NB4 (cell line): ENCODE measurements at regions not wholly inside any gene's neighbourhood (a gene's known extent, or its start where the extent isn't known, plus 50 kb on each side); places are given as distances from the start of the nearest gene placed in this dataset.

Experiments used
- DNase-seq: peaks from one replicate; pipeline ENCODE4 v3.0.0; 2010; ENCODE audit warnings: low read depth
- H3K4me3 ChIP-seq: one replicate; pipeline ENCODE4 v1.5.1; 2011; ENCODE audit warnings: mild to moderate bottlenecking, low read depth, low read length, moderate library complexity
- CTCF ChIP-seq: IDR thresholded peaks from one replicate; pipeline ENCODE4 v1.5.1; 2012; ENCODE audit warnings: low read depth, low read length
- MAX ChIP-seq: IDR thresholded peaks from 2 replicates; pipeline ENCODE4 v1.6.1; 2011; ENCODE audit warnings: low read depth, low read length
- MYC ChIP-seq: IDR thresholded peaks from 2 replicates; pipeline ENCODE4 v1.6.1; 2011; ENCODE audit warnings: low read depth, low read length
- POLR2A ChIP-seq: IDR thresholded peaks from 2 replicates; pipeline ENCODE4 v1.6.1; 2011; ENCODE audit warnings: mild to moderate bottlenecking; ENCODE audit not compliant: insufficient read length; ENCODE audit errors: extremely low read depth

GRCh38 chr5:154107010-154107409, 68.2 kb downstream of the MFAP3 start:
- H3K4me3 ChIP-seq, result no peak overlapping the region
- DNase-seq, result no peak
- TF ChIP-seq MYC (no peak), MAX (0 out of 2 replicates have a peak, but pooled peaks have one; percentile 9), CTCF (no peak), POLR2A (no peak)

GRCh38 chr5:154107756-154108155, 69.0 kb downstream of the MFAP3 start:
- H3K4me3 ChIP-seq, result no peak overlapping the region
- no peak for DNase-seq
- TF ChIP-seq MAX (no peak), MYC (no peak), CTCF (no peak), POLR2A (no peak)

- DNase-seq, result no peak
- TF ChIP-seq POLR2A, result no peak
- TF ChIP-seq CTCF, result no peak
- TF ChIP-seq MYC, result no peak
- no peak for TF ChIP-seq MAX
- no peak overlapping the region for H3K4me3 ChIP-seq
Measured at GRCh38 chr5:154109416-154110106, 70.8 kb downstream of the MFAP3 start.

GRCh38 chr5:154110107-154110453, 71.3 kb downstream of the MFAP3 start:
- TF ChIP-seq CTCF (no peak), POLR2A (no peak), MYC (no peak)
- DNase-seq, result no peak
- no peak overlapping the region for H3K4me3 ChIP-seq

GRCh38 chr5:154110716-154111115, 71.9 kb downstream of the MFAP3 start:
- no peak overlapping the region for H3K4me3 ChIP-seq
- TF ChIP-seq CTCF (no peak), MAX (no peak), POLR2A (no peak), MYC (no peak)
- no peak for DNase-seq

- TF ChIP-seq POLR2A (no peak), MYC (no peak), CTCF (no peak)
- DNase-seq, result no peak
- H3K4me3 ChIP-seq, result no peak overlapping the region
Measured at GRCh38 chr5:154111214-154111613, 72.4 kb downstream of the MFAP3 start.
